K562 (cell line): ENCODE measurements at regions not wholly inside any gene's neighbourhood (a gene's known extent, or its start where the extent isn't known, plus 50 kb on each side); places are given as distances from the start of the nearest gene placed in this dataset.

Source experiments
- ATAC-seq: fragments of 200-7000 bp; cut with Tn5 transposase; 3 replicates; pipeline ENCODE4 v1.9.1; 2020; ENCODE audit warnings: moderate library complexity
- BruUV-seq: library from RNA; stranded (reverse); fragments of 400-500 nt; replicated peaks from 2 replicates; lab custom pipeline; 2021; lab: Mats Ljungman, UMichigan
- CTCF ChIA-PET: fragments of 300-600 bp; formaldehyde crosslinking; extraction: SDS; loops from one replicate; lab custom pipeline; 2021; ENCODE audit warnings: low intra/inter-chr PET ratio; lab: Yijun Ruan, JAX
- POLR2A ChIA-PET: fragments of 300-600, 350-650 bp; sonication (Branson Sonifier 250); formaldehyde crosslinking; extraction: SDS; loops from one replicate; lab custom pipeline; 2021; ENCODE audit warnings: antibody characterized with exemption, inconsistent platforms; lab: Yijun Ruan, JAX
- DNase-seq, 4 experiments: peaks; one replicate each; pipeline versions ENCODE4 v3.0.0 to v3.0.0-alpha.2; 2011 to 2018; ENCODE audit warnings: low spot score in 3 of 4, mixed read lengths in 3 of 4; ENCODE audit errors: extremely low read depth in 1 of 4
- FAIRE-seq: peaks from 2 replicates; lab custom pipeline; 2011; peaks lifted over from hg19 to GRCh38; lab: Jason Lieb, UNC
- H2AFZ ChIP-seq: 2 replicates; pipeline ENCODE4 v1.6.0; 2011; ENCODE audit warnings: low read depth, low read length, control low read depth, inconsistent platforms
- H3K27ac ChIP-seq: fragments of 200-600 bp; 3 replicates; pipeline ENCODE4 v1.8.0; 2011; ENCODE audit warnings: low read depth, mild to moderate bottlenecking, control low read depth, inconsistent platforms, low read length, moderate library complexity, mixed read lengths; ENCODE audit errors: extremely low read depth
- H3K27me3 ChIP-seq, 2 experiments: fragments of 300-600 bp in 1 of 2; 2 replicates in 1 of 2; 3 replicates in 1 of 2; pipeline versions ENCODE4 v1.6.0 to v1.8.0; 2011; ENCODE audit warnings: inconsistent platforms in 2 of 2, low read length in 2 of 2, mild to moderate bottlenecking in 1 of 2, mixed read lengths in 1 of 2, moderate library complexity in 1 of 2; ENCODE audit not compliant: control insufficient read depth in 2 of 2, insufficient read depth in 2 of 2
- H3K36me3 ChIP-seq: fragments of 300-600 bp; 3 replicates; pipeline ENCODE4 v1.8.0; 2011; ENCODE audit warnings: mild to moderate bottlenecking, low read length, inconsistent platforms; ENCODE audit not compliant: control insufficient read depth, insufficient read depth
- H3K4me1 ChIP-seq, 2 experiments: fragments of 200-600 bp in 1 of 2; replicated peaks in 1 of 2; 2 replicates in 1 of 2; 3 replicates in 1 of 2; pipeline versions ENCODE4 v1.5.1 to v1.8.0; 2011; ENCODE audit warnings: inconsistent platforms in 2 of 2, low read length in 2 of 2, mild to moderate bottlenecking in 1 of 2, mixed read lengths in 1 of 2, moderate library complexity in 1 of 2; ENCODE audit not compliant: control insufficient read depth in 2 of 2, insufficient read depth in 2 of 2
- H3K4me2 ChIP-seq: 2 replicates; pipeline ENCODE4 v1.6.1; 2011; ENCODE audit warnings: low read length, control low read depth, inconsistent platforms, mixed read lengths; ENCODE audit not compliant: insufficient read depth
- H3K4me3 ChIP-seq: fragments of 200-600 bp; sonication (generic), shearing (Covaris generic); 2 replicates; pipeline ENCODE4 v1.5.1; 2016; ENCODE audit warnings: control low read depth, inconsistent platforms
- H3K79me2 ChIP-seq: fragments of 200-600 bp; 3 replicates; pipeline ENCODE4 v1.8.0; 2011; ENCODE audit warnings: low read length, inconsistent platforms; ENCODE audit not compliant: control insufficient read depth, insufficient read depth
- H3K9ac ChIP-seq, 2 experiments: 2 replicates each; pipeline versions ENCODE4 v1.6.0 to v1.6.1; 2011; ENCODE audit warnings: low read depth in 2 of 2, low read length in 2 of 2, control low read depth in 1 of 2, inconsistent platforms in 1 of 2, mild to moderate bottlenecking in 1 of 2, mixed read lengths in 1 of 2; ENCODE audit not compliant: insufficient read depth in 1 of 2
- H3K9me1 ChIP-seq: one replicate; pipeline ENCODE4 v1.6.0; 2011; ENCODE audit warnings: inconsistent platforms, mild to moderate bottlenecking, low read length, moderate library complexity; ENCODE audit not compliant: control insufficient read depth, insufficient read depth
- H3K9me3 ChIP-seq: replicated peaks from 2 replicates; pipeline ENCODE4 v1.5.1; 2011; ENCODE audit warnings: low read depth, low read length, inconsistent platforms; ENCODE audit not compliant: control insufficient read depth, insufficient read depth
- H4K20me1 ChIP-seq: replicated peaks from 2 replicates; pipeline ENCODE4 v1.6.1; 2011; ENCODE audit warnings: low read length, inconsistent platforms, mixed read lengths; ENCODE audit not compliant: control insufficient read depth, insufficient read depth
- FOS ChIP-seq: IDR thresholded peaks from 3 replicates; pipeline ENCODE4 v1.6.1; 2011; ENCODE audit not compliant: insufficient read length; ENCODE audit errors: extremely low read depth
- WGBS: fragments of 100-300 bp; shearing (Covaris generic); methylation state at CpG from one replicate; pipeline ENCODE4 v1.1.6; 2016; ENCODE audit warnings: low coverage, mixed read lengths; ENCODE audit not compliant: insufficient coverage; ENCODE audit errors: missing lambda C conversion rate; 5-methylcytosine and 5-hydroxymethylcytosine counted together
- in situ Hi-C: fragments of 300-500 bp; cut with MboI; formaldehyde crosslinking; loops from 4 replicates; pipeline ENCODE4 v1.15.0; 2018; ENCODE audit warnings: inconsistent platforms, mixed read lengths
- intact Hi-C: fragments of 100-400 bp; cut with micrococcal nuclease; formaldehyde crosslinking; loops from 2 replicates; pipeline ENCODE4 v1.14.2; 2022
- TF ChIP-seq, protein P1 (sequence below), 2 experiments: fragments of 450-650 bp in 1 of 2; sonication (generic) in 1 of 2; formaldehyde crosslinking in 1 of 2; IDR thresholded peaks; 2 replicates each; pipeline versions ENCODE4 v1.7.1 to v1.9.0; 2016 to 2022; ENCODE audit warnings: inconsistent platforms in 1 of 2, mild to moderate bottlenecking in 1 of 2, missing genetic modification reagents in 1 of 2

DNA sequence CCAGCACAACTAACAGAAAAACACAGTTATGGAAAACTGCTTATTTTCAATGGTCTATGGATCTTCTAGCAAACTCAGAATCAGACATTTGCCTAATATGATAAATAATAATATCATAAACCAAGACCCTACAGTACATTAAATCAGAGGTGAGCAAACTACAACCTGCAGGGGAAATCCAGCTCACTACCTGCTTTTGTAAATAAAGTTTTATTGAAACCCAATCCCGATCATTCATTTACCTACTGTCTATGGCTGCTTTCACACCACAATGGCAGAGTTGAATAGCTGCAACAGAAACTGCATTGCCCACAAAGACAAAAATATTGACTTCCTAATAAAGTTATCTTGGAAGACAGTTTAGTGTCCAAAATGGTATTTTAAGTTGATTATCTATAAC lies 108.5 kb downstream of the ELAPOR2 start:
- CTCF ChIA-PET: no interaction called here
- Histone ChIP-seq H3K4me2 (no peak overlapping the region), H3K9ac (no peak overlapping the region), H4K20me1 (no peaks in the 10 kb centered on the region; the same call in 1 of the 2 replicates), H3K4me1 (peaks cover 4 to 12% of the 10 kb centered on the region in 2 experiments; a peak in 3 of 5 replicates), H3K36me3 (no peaks in the 10 kb centered on the region), H3K79me2 (peaks cover 5% of the 10 kb centered on the region; the same call in 1 of the 3 replicates), H2AFZ (no peak overlapping the region), H3K27me3 (no peaks in the 10 kb centered on the region), H3K9me3 (no peaks in the 10 kb centered on the region), H3K27ac (no peak overlapping the region), H3K9me1 (no peaks in the 10 kb centered on the region), H3K4me3 (no peak overlapping the region)
- no peak for ATAC-seq
- intact Hi-C loops (no loop called here), in situ Hi-C loops (no loop called here)
- 74% methylated on average over 1 of the region's 1 CpG for WGBS
- DNase-seq: no peak
- no peak for FAIRE-seq
- POLR2A ChIA-PET: interaction anchor here (0.8 to 0.9 kb wide), 2 partner anchors 18 to 209 kb away, joined by 3 read pairs; no protein-coding TSS in a partner anchor
- no peak for TF ChIP-seq FOS
- TF ChIP-seq, protein P1, sequence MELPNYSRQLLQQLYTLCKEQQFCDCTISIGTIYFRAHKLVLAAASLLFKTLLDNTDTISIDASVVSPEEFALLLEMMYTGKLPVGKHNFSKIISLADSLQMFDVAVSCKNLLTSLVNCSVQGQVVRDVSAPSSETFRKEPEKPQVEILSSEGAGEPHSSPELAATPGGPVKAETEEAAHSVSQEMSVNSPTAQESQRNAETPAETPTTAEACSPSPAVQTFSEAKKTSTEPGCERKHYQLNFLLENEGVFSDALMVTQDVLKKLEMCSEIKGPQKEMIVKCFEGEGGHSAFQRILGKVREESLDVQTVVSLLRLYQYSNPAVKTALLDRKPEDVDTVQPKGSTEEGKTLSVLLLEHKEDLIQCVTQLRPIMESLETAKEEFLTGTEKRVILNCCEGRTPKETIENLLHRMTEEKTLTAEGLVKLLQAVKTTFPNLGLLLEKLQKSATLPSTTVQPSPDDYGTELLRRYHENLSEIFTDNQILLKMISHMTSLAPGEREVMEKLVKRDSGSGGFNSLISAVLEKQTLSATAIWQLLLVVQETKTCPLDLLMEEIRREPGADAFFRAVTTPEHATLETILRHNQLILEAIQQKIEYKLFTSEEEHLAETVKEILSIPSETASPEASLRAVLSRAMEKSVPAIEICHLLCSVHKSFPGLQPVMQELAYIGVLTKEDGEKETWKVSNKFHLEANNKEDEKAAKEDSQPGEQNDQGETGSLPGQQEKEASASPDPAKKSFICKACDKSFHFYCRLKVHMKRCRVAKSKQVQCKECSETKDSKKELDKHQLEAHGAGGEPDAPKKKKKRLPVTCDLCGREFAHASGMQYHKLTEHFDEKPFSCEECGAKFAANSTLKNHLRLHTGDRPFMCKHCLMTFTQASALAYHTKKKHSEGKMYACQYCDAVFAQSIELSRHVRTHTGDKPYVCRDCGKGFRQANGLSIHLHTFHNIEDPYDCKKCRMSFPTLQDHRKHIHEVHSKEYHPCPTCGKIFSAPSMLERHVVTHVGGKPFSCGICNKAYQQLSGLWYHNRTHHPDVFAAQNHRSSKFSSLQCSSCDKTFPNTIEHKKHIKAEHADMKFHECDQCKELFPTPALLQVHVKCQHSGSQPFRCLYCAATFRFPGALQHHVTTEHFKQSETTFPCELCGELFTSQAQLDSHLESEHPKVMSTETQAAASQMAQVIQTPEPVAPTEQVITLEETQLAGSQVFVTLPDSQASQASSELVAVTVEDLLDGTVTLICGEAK (IDR thresholded peaks at IDR 0.05): peak; percentile 91
- TF ChIP-seq, protein P1 (CRISPR knock-in tag; IDR thresholded peaks at IDR 0.05): peak; percentile 72
- BruUV-seq: no TSS peak
